Stimulated activated naive CD8-positive, alpha-beta T cell treated with anti-CD3 and anti-CD28 coated beads, Interleukin-15, Interleukin-2, amounts not matched to agents 100 ng/mL and 50 ng/mL, for 24 hours (primary cell): ENCODE measurements at regions not wholly inside any gene's neighbourhood (a gene's known extent, or its start where the extent isn't known, plus 50 kb on each side); places are given as distances from the start of the nearest gene placed in this dataset.

ENCODE experiments used
- H3K27ac Mint-ChIP-seq: one replicate; pipeline ENCODE4 v1.8.0; 2021; ENCODE audit warnings: mild to moderate bottlenecking, mixed read lengths
- H3K27me3 Mint-ChIP-seq: one replicate; pipeline ENCODE4 v1.8.0; 2021; ENCODE audit warnings: mixed read lengths
- H3K36me3 Mint-ChIP-seq: one replicate; pipeline ENCODE4 v1.8.0; 2021; ENCODE audit warnings: low read depth, mixed read lengths
- H3K4me1 Mint-ChIP-seq: one replicate; pipeline ENCODE4 v1.8.0; 2021; ENCODE audit warnings: low read depth, mixed read lengths
- H3K4me3 Mint-ChIP-seq: one replicate; pipeline ENCODE4 v1.8.0; 2021; ENCODE audit warnings: mild to moderate bottlenecking, mixed read lengths
- H3K9me3 Mint-ChIP-seq: one replicate; pipeline ENCODE4 v1.8.0; 2021; ENCODE audit warnings: mixed read lengths

DNA sequence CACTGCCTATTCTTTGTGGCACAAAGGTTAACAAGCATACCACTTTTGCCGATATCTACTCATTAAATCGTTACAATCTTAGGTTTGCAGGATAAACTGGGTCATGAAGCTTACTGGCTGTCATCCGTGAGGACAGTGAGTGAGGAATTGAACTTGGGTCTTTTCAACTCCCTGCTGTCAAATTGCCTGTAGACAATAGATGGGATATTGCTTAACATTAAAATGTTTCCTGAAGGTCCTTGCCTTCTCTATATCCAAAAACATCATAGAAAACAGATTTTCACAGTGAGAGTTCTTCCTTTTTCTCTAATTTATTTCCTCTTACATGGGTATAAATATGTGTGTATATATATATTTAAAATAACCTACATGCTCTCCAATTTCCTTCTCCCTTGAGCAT lies 257.8 kb downstream of the LMO4 start:
- Mint-ChIP-seq H3K36me3 (no peaks in the 10 kb centered on the region), H3K27ac (no peak overlapping the region), H3K4me3 (no peak overlapping the region), H3K4me1 (peaks cover 4% of the 10 kb centered on the region), H3K27me3 (peaks cover 3% of the 10 kb centered on the region), H3K9me3 (no peaks in the 10 kb centered on the region)

DNA sequence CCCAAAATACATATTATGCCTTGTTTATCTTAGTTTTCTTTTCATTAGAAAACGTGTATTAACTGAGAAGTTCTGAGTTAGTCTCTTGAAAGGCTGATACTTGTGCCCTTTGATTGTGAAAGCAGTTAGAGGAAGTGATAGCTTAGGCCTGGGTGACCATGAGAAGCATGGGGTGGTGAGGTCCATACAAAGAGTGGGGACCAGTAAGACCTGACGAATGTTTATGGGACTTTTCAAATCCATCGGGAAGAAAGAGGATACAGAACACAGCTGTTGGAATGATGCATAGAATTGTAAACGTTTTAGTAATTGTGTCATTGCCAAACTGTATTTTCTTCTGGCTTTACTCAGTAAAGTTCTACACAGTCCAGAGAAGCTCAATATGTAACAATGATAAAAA lies 259.8 kb downstream of the LMO4 start:
- Mint-ChIP-seq H3K27me3 (peaks cover 3% of the 10 kb centered on the region), H3K4me3 (no peak overlapping the region), H3K9me3 (no peaks in the 10 kb centered on the region), H3K4me1 (peaks cover 8% of the 10 kb centered on the region), H3K27ac (no peak overlapping the region), H3K36me3 (no peaks in the 10 kb centered on the region)

DNA sequence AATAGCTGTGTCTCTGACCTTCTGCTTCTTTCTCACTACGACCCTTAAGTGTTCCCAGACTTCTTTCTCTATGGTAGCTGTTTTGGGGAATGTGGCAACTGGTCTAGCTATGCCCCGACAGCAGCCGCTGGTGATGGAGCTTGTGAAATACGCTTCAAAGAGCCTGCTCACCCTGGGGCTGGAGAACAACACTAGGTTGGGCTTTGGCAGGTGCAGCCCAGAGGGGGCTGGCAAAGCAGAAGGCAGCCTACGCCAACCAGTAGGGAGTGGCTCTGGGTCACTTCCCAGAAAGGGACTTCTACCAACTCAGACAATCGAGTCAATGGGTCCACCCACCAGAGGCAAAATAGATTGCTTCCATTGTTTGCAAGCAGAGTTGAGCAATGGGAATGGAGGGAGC lies 262.8 kb downstream of the LMO4 start:
- H3K9me3 Mint-ChIP-seq = no peaks in the 10 kb centered on the region
- no peaks in the 10 kb centered on the region for H3K36me3 Mint-ChIP-seq
- H3K27ac Mint-ChIP-seq = no peak overlapping the region
- H3K27me3 Mint-ChIP-seq = no peaks in the 10 kb centered on the region
- no peak overlapping the region for H3K4me3 Mint-ChIP-seq
- H3K4me1 Mint-ChIP-seq = peaks cover 8% of the 10 kb centered on the region

DNA sequence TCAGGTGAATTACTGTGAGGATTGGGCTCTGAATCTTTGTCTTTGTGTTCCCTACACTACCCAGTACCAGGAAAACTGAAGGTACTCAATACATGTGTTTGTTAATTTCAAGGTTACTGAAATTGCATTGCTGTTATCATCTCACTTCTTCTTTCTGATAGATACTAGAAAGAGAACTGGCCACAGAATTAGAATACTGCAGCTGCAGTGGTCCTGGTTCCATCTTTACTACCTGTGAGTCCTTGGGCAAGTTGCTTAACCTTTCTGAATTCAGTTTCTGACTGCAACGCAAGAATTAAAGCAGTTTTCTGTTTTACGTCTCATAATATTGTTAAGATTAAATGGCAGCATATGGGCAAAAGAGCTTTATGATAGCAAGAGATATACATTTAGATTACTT lies 263.5 kb downstream of the LMO4 start:
- H3K9me3 Mint-ChIP-seq = no peaks in the 10 kb centered on the region
- H3K27me3 Mint-ChIP-seq = no peaks in the 10 kb centered on the region
- H3K4me3 Mint-ChIP-seq = no peak overlapping the region
- no peaks in the 10 kb centered on the region for H3K36me3 Mint-ChIP-seq
- peaks cover 8% of the 10 kb centered on the region for H3K4me1 Mint-ChIP-seq
- H3K27ac Mint-ChIP-seq = no peak overlapping the region

DNA sequence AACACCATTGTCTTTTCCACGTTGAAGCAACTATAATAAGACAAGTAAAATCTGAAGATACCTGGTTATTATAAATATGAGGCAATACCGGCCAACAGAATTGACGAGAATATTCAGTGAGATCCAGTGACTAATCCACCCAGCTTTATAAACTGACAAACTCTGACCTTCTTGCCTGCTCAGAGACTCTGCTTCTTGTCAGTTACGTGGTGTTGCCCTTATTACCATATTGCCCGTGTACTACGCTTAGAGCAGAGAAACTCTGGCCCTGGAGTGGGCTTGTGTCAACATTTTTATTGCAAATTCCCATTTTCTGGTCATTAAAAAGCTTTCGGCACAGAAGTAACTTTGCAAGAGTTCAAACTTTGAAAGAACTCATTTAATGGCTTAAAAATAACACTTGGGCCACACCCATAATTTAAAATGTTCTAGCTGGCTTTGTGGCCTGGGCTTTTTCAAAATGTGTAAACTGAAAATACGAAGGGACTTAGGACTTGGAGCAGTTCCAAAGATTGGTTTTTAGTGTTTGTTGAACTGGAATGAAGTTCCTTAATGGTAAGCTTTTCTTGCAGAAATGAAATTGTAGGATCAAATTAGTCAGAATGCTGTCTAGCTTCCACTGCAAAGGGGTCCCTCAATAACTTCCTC lies 266.2 kb downstream of the LMO4 start:
- Mint-ChIP-seq H3K4me1 (peaks cover 4% of the 10 kb centered on the region), H3K27ac (no peak overlapping the region), H3K4me3 (no peak overlapping the region), H3K9me3 (no peaks in the 10 kb centered on the region), H3K27me3 (no peaks in the 10 kb centered on the region), H3K36me3 (no peaks in the 10 kb centered on the region)

DNA sequence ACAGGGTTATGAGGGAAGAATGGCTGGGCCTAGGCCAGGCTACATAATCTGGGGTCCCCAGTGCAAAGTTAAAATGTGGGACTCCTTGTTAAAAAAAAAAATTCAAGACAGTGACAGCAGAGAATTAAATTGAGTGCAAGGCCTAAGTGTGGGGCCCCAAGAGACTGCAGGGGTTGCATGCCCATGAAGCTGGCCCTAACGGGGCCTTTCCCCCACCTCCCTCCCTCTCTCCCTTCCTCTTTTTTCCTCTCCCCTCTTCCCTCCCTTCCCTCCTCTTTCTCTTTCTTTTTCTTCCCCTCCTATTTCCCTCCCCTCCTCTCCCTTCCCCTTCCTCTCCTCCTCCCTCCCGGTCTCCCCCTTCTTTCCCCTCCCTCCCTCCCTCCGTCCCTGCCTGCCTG lies 266.7 kb downstream of the LMO4 start:
- no peak overlapping the region for H3K27ac Mint-ChIP-seq
- H3K36me3 Mint-ChIP-seq = no peaks in the 10 kb centered on the region
- peaks cover 4% of the 10 kb centered on the region for H3K4me1 Mint-ChIP-seq
- no peaks in the 10 kb centered on the region for H3K27me3 Mint-ChIP-seq
- H3K4me3 Mint-ChIP-seq = no peak overlapping the region
- H3K9me3 Mint-ChIP-seq = no peaks in the 10 kb centered on the region

DNA sequence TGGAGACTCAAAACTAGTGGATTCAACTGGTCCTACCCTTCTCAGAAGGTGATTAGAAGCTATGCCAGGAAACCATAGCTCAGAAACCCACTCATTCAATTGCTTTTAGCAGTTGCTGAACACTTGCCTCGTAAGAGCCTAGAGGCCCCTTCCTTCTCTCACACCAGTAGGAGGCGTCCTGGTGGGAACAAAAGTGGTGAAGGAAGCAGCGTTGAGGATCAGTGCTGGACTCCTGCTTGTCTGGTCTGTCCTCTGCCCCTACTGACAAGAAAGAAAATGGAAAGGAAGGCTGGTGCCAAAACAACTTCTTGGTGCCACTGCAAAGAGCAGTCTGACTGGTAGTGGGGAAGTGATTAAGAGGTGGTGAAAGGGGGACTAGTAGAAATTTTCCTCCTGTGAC lies 269.7 kb downstream of the LMO4 start:
- no peaks in the 10 kb centered on the region for H3K36me3 Mint-ChIP-seq
- H3K4me1 Mint-ChIP-seq = no peaks in the 10 kb centered on the region
- no peaks in the 10 kb centered on the region for H3K9me3 Mint-ChIP-seq
- no peaks in the 10 kb centered on the region for H3K27me3 Mint-ChIP-seq
- no peak overlapping the region for H3K4me3 Mint-ChIP-seq
- no peak overlapping the region for H3K27ac Mint-ChIP-seq

DNA sequence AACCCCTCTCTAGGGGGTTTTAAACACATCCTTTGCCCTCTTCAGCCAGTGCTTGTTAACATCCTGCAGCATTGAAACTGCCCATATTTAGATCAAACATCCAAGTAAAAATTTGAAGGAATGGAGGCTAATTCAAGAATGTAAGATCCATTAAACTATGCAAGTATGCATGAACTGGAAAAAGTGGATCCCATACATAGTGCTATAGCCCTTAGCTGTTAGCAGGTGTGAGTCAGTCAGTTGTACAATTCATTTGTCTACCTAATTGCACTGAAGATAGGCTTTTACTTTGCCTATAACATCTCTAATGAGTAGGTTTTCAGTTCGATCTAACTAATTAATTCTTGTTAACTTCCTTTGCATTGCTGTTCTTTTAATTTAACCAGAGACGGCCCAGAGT lies 270.9 kb downstream of the LMO4 start:
- H3K9me3 Mint-ChIP-seq = no peaks in the 10 kb centered on the region
- H3K4me1 Mint-ChIP-seq = no peaks in the 10 kb centered on the region
- H3K27ac Mint-ChIP-seq = no peak overlapping the region
- no peak overlapping the region for H3K4me3 Mint-ChIP-seq
- no peaks in the 10 kb centered on the region for H3K36me3 Mint-ChIP-seq
- no peaks in the 10 kb centered on the region for H3K27me3 Mint-ChIP-seq

DNA sequence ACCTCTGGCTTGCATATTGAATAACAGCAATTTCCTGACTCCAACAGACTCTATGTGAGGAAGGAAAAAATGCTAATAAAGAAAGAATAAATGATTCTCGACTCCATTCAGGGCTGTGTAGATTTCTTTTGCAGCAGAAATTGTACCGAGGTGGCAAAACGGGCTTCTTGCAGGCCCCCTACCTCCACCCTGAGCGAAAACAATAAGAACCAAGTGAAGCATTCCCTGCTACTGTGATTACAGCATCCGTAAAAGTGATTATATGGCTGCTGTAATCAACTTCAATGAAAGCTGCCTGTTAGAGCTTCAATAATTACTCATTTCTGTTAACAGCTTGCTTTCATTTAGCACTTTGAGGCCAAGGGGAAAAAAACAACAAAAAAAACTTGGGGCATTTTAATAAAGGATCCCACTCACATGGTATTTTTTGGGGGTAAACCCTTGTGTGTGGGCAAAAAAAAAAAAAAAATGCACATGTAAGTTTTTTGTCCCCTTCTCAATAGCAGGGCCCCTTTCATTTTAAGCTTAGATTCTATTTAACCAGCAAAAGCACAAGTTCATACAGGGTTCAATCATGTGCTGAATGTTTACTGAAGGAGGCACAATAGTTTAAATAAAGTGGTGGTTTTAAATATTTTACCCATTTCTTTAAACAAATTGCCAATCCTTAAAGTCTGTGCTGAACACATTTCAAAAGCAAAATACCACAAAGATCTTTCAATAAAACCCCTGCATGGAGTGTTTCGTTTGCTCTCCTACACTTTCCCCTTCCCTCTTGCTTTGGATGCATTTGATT lies 271.6 kb downstream of the LMO4 start:
- no peaks in the 10 kb centered on the region for H3K9me3 Mint-ChIP-seq
- H3K27me3 Mint-ChIP-seq = no peaks in the 10 kb centered on the region
- H3K4me3 Mint-ChIP-seq = no peak overlapping the region
- no peaks in the 10 kb centered on the region for H3K36me3 Mint-ChIP-seq
- no peaks in the 10 kb centered on the region for H3K4me1 Mint-ChIP-seq
- no peak overlapping the region for H3K27ac Mint-ChIP-seq

DNA sequence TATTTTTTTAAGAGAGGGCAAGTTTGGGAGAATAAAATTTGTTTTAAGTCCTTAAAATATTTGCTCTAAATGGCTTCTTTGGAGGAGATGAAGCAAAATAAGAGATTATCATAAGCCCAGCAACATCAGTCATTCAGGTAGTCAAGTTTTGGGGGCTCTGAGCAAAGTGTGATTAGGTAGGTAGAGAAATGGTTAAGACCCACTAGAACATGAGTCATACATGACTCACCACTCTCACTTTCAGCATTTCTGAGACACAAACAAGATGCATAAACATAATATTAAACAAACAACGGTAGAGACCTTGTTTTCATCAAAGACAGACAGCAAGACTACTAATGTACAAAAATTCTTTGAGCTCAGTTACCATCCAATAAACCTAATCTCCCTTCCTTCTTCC lies 272.2 kb downstream of the LMO4 start:
- H3K36me3 Mint-ChIP-seq = no peaks in the 10 kb centered on the region
- no peak overlapping the region for H3K4me3 Mint-ChIP-seq
- H3K27me3 Mint-ChIP-seq = no peaks in the 10 kb centered on the region
- H3K4me1 Mint-ChIP-seq = no peaks in the 10 kb centered on the region
- no peak overlapping the region for H3K27ac Mint-ChIP-seq
- no peaks in the 10 kb centered on the region for H3K9me3 Mint-ChIP-seq

DNA sequence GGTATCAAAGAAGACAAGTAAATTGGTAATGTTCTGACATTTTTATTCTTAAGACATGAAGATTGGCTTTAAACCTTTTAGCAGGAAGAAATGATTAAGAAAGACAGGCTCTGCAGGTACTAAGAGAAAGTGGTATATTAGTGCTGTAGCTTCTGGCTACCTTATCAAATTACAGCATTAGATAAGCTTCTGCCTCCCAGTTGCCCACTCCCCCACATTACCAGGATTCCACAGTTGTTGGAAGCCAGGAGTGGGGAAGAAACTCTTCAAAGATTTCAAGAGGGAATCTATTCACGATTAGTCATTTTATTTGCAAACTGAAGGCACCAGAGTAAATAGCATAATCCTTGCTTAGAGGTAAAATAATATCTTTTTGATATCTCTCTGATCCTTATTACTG lies 274.9 kb downstream of the LMO4 start:
- Mint-ChIP-seq H3K27ac (no peak overlapping the region), H3K4me3 (no peak overlapping the region), H3K36me3 (no peaks in the 10 kb centered on the region), H3K27me3 (no peaks in the 10 kb centered on the region), H3K4me1 (no peaks in the 10 kb centered on the region), H3K9me3 (no peaks in the 10 kb centered on the region)

DNA sequence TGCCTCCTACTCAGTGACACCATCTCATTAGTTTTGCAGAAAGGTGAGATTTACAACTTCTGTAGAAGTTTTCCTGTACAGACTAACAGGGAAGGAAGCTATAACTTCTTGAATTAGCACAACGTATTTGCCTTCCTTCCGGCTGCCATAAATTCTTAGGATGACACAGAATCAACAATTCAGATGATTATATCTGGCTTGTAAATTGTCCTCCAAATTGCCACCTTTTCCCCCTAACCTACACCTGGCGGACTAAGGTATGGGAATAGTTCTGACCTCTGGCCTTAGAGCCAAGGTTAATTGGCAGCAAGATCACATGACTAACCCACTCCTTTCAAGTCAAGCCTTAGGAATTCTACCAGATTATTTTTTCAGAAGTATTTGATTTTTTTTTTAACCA lies 284.3 kb downstream of the LMO4 start:
- Mint-ChIP-seq H3K4me3 (no peak overlapping the region), H3K4me1 (no peaks in the 10 kb centered on the region), H3K27ac (no peak overlapping the region), H3K27me3 (no peaks in the 10 kb centered on the region), H3K9me3 (no peaks in the 10 kb centered on the region), H3K36me3 (no peaks in the 10 kb centered on the region)

DNA sequence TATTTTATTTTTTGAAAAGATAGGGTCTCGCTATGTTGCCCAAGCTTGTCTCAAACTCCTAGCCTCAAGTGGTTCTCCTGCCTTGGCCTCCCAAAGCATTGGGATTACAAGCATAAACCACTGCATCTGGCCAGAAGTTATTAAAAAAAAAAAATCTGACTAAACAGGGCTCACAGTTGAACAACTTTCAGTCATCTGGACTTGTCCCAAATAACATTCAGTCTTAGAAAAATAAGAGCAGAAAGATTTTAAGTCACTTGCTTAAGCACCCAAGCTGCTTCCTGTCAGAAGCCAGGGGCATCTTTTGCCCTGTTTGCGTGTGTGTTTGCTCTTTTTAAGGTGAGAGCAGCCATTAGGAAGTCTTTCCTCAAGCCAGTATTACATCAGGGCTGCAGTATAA lies 286.8 kb downstream of the LMO4 start:
- H3K27ac Mint-ChIP-seq = no peak overlapping the region
- H3K4me1 Mint-ChIP-seq = no peaks in the 10 kb centered on the region
- no peak overlapping the region for H3K4me3 Mint-ChIP-seq

DNA sequence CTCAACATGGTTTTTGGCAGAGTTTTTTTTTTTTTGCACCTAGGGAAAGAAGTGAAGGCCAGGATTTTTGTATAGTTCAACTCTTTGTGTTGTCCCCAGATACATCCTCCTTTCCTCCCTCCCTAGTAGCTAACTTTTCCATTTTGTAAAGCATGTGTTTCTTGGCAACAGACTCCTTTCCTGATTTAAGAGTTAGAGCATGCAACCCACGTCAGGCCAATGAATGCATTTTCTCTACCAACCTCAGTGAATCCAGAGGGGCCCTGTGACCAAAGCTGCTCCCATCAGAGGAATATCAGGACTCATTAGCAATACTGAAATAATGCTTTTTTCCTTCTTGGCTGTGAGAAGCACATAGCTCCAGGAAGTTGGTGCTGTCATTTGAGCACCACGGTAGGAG lies 287.2 kb downstream of the LMO4 start:
- H3K27me3 Mint-ChIP-seq = no peaks in the 10 kb centered on the region
- no peaks in the 10 kb centered on the region for H3K36me3 Mint-ChIP-seq
- no peak overlapping the region for H3K27ac Mint-ChIP-seq
- no peaks in the 10 kb centered on the region for H3K9me3 Mint-ChIP-seq
- H3K4me3 Mint-ChIP-seq = no peak overlapping the region
- H3K4me1 Mint-ChIP-seq = no peaks in the 10 kb centered on the region

More for the DNA sequence above, 286.8 kb downstream of the LMO4 start:
- Mint-ChIP-seq H3K9me3 (no peaks in the 10 kb centered on the region), H3K36me3 (no peaks in the 10 kb centered on the region), H3K27me3 (no peaks in the 10 kb centered on the region)

DNA sequence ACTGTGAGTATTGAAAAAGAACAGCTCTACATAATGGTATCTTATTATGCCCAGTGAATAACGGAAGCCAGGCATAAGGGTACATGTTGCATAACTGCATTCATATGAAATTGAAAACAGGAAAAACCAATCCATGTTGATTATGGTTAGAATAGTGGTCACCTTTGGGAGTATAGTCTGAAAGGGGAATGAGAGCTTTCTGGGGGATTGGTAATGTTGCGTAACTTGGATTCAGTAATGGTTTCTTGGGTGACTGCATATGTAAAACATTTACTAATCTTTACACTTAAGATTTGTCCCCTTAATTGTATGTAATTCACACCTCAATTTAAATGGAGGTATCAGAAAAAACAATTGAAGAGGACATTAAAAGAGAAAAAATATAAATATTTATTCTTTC lies 292.1 kb downstream of the LMO4 start:
- Mint-ChIP-seq H3K9me3 (no peaks in the 10 kb centered on the region), H3K4me3 (no peak overlapping the region), H3K4me1 (no peaks in the 10 kb centered on the region), H3K27ac (no peak overlapping the region), H3K27me3 (no peaks in the 10 kb centered on the region), H3K36me3 (no peaks in the 10 kb centered on the region)

DNA sequence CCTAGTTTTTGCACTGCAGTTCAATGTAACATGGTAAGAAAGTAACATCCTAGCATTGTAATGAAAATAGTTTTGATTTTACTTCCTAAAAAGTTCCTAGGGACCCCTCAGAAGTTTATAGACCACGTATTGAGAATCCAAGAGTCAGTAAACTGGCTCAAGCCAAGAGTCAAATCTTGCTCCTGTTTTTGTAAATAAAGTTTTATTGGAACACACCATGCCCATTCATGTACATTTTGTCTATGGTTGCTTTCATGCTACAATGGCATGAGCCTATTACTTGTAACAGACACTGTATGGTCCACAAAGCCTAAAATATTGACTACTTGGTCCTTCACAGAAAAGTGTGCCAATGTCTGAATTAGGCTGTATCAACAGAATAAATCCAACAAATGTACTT lies 301.0 kb downstream of the LMO4 start:
- H3K27me3 Mint-ChIP-seq = no peaks in the 10 kb centered on the region
- no peak overlapping the region for H3K27ac Mint-ChIP-seq
- no peak overlapping the region for H3K4me3 Mint-ChIP-seq
- no peaks in the 10 kb centered on the region for H3K36me3 Mint-ChIP-seq
- peaks cover 4% of the 10 kb centered on the region for H3K9me3 Mint-ChIP-seq
- H3K4me1 Mint-ChIP-seq = no peaks in the 10 kb centered on the region
